ENCODE measurements at regions not wholly inside any gene's neighbourhood (a gene's known extent, or its start where the extent isn't known, plus 50 kb on each side); places are given as distances from the start of the nearest gene placed in this dataset.

DNA sequence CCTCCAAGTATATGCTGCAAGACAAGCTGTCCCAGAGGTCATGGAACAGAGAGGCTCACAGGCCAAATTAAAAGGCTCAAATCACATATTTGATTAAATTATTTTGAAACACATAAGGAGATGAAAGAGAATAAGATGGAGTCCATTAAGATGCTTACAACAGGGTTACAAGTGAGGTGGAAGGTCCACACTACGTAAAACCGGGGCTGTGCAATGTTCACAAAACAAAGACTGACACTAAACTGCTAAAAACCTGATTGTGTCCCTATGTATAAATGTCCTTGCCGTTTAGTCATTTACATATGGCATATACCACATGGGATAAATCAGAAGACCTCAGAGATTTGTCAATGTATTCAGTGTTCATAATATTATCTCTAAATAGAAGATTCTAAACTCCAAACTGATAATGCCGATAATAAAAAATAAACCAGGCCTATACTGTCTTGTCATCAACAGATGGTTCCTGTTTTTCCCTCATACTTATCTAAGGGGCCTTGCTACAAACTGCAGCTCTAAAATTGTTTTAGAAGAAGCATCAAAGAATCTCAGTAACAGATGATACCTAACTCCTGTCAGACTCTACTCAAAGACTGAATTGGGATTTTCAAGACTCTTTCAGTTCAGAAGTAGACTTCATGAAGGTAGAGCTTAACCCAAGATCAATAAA is 51.8 kb upstream of the RIPOR2 start:
- no peak for DNase-seq

- DNase-seq = no peak
These were observed 52.8 kb upstream of the RIPOR2 start for GRCh38 chr6:24988562-24988961.

DNA sequence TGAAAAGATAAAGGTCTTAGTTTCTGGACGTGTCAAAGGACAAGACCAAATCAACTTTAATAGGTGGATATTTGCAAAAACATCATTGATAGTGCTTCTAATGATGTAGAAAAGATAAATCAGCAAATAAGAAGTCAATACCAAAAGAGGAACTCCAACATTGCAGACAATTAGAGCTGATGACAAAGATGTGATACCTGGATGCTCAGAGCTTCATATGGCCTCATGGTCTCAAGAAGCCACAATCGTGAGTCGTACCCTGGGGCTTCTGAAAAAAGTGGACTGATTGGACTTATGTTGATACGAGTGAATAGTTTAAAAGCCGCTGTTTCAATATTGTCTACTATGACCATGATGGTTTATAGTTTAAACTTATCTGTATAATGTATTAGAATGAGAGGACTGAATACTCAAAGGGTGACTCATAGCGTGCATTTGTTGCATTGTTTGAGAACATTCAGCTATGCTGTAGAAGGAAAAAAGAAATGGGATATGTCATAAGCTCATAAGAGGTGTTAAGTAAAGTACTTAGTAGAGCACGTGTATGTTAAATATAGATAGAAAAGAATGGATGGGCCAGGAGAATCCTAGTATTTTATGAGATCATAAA is 54.6 kb upstream of the RIPOR2 start:
- DNase-seq = no peak

DNA sequence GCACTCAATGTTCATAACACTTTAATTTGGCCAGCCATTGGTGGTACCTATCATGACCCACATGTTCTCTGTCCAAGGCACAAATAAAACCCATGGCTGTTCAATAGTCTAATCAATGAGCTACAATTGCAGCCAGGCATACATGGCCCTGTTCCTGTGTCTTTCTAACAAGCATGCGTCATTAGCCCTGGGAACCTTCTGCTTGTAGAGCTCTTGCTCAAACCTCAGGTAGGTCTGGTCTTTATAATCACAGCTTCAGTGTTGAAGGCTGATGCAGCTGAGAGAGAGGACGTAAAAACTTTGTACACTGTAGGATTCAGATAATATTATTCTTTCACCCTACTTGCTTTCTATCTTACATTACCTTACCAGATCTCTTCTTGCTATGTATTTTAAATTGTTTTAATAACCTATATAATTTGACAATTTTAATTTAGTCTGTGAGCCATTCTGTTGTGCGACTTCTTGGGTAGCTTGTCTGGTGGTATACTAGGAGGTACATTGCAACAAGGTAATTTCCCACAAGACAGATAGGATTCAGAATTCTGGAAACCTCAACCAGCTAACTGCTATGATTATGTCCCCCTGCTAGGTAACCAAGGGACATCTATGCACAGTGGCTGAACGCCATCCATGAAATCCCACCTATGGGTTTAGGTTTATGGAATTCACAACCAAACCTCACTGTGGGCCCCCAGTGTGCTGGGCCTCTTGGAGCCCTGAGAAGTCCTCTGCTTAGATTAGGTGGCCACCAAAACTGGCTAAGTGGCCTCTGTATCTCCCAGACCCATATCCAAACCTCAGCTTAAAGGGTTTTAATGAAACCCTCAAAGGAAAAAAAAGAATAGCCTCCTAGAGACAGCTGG is 55.4 kb upstream of the RIPOR2 start:
- DNase-seq = no peak

GRCh38 chr6:24991810-24992467 is 56.2 kb upstream of the RIPOR2 start:
- peak in 2 of 56 donors; percentile 0 to 4 for DNase-seq

- no peak for DNase-seq
These were observed 59.1 kb upstream of the RIPOR2 start for GRCh38 chr6:24994812-24995211.

DNA sequence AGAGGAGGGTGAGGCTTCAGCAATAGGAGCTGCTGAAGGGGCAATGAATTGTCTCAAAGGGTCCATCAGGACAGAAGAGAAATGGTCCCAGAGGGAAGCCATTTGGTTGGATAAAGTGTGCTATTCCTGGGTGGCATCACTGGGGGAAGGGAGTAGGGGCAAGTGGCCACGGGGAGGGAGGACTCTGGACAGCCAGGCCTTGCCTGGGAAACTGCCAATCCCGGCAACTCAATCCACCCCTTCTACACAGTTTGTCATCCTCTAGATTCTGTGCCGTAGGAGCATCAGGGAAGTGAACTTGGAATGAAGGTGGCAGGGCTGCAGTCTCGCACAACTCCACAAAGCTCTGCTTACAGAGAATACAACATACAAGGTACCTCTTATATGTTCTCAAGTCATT is 59.5 kb upstream of the RIPOR2 start:
- DNase-seq = no peak

DNA sequence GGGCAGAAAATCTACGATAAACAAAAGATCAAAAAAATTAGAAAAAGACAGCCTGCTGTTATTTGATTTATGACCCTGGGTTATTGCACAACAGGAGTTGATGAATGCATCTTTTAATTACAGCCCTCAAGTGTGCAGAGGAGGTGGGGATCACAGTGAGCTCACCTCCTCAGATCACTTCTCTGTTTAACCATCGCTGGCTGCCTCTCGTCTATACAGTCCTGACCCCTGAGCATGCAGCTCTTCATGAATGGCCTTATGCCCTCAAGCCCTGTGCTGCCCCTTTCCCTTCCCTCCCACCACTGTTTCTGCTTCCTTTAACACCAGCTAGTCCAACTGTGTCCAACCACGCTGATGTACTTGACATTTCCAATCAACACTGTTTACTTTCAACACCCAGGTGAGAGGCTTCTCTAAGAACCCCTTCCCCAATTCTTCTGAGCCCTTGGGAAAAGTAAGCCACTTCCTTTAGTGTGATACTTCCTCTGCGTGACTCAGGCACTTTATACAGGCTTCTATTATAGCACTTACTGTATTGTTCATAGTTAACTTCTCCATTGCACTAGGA is 60.6 kb upstream of the RIPOR2 start:
- DNase-seq = no peak

GRCh38 chr6:24997231-24997630 is 61.5 kb upstream of the RIPOR2 start:
- no peak for DNase-seq

DNA sequence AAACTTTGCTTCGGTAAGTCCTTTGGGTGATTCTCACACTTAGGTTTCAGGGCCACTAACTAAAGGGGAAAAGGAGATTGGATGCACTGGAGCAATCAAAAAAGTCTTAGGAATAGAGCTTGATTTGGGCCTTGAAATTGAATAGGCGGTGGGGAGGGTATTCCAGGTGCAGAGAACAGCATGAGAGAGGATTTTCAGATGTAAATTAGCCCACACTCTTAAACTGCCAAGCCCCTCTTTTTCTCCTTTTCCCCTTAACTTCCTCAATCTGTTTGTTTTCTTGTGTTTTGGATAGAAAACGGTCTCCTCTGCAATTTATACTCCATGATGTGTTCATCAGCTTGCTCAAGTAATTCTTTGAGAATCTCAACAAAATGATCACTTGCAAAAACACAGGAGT is 62.1 kb upstream of the RIPOR2 start:
- DNase-seq = no peak

- DNase-seq = no peak
These were observed 66.7 kb upstream of the RIPOR2 start for GRCh38 chr6:25002326-25003091.

- no peak for DNase-seq
These were observed 68.6 kb upstream of the RIPOR2 start for GRCh38 chr6:25004357-25004756.

GRCh38 chr6:25005010-25005409 is 69.2 kb upstream of the RIPOR2 start:
- no peak for DNase-seq

GRCh38 chr6:25006075-25006474 is 70.3 kb upstream of the RIPOR2 start:
- no peak for DNase-seq

DNA sequence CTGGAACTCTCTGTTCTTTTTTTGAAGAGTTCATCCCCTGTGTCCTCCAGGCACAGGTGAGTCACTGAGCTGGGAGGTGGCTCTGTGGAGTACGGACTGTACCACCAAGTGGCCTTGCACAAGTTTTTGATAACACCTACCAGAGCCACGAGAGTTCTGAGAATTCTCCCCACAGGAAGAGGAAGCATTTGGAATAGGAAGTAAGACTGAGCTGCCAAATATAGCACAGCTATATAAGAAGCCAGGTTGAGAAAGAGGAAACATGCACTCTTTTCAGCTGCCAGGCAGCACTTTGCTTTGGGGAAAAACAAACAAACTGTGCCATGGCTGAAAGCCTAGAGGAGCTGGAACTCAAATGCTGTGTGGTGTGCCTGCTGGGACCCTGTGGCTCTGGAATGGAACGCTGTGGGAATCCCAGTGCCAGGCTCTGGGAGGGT is 70.8 kb upstream of the RIPOR2 start:
- DNase-seq = peak in 23 of 56 donors; percentile 5 to 47 (median 30)

DNA sequence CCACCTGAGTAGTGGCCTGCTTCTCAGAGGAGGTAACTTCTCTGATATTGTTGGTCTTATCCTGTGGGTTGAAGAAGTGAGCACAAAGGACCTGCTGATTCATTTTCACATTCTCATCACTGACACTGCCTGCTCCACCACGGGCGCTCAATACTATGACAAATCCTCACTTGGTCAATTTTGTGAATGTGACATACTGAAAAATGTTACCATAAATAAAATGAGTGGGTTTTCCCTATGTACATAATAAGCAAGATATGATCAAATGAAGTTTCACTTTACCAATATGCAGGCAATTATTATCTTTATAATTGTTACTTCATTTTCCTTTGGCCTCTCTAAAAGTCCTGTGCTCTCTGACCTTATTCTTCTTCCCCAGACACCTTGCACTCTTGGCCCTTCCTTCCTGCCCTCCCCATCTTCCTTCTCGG is 71.5 kb upstream of the RIPOR2 start:
- no peak for DNase-seq

DNA sequence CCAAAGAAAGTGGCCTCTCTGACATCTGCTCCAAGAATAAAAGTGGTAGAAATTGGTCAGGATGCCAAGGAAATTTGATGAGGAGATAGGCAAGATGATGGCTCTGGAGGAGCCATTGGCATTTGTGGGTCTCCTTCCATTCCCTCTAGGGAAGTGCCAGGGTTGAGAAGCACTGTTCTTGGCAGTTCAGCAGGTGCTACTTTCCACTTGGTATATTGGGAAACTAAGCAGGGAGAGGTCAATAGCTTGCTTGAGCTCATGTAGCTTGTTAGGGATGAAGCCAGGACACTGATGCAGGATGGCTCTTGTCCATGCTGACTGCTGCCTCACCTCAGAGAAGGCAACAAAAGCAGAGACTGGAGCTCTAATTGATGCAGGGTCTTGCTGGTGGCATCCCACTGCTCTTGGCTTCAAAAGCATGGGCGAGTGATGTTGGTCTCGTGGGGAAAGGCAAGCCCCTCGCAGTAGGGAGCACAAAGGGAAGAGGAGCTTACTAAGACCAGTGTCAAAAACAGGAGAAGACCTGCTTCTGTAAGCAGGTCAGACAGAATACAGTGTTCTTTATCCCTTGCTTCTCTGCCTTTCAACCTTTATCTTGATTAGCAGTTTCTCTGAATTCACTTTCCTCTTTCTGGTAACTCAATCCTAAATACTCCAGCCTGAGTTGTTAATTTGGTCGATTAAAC is 73.1 kb upstream of the RIPOR2 start:
- no peak for DNase-seq

DNA sequence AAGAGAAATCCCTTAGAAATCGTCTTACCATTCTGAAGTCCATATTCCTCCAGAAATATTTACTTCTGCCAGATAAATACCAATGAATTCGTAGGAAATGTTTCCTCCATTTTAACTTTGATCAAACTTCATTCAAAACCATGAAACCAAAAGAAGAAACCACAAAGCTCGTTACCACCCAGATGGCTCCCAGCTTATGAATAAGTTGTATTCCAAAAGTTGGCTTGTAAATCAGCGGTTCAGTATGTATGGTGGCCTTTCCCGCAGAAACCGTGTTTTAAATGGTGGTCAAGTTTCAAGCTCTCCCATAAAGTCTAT is 73.6 kb upstream of the RIPOR2 start:
- DNase-seq = no peak

DNA sequence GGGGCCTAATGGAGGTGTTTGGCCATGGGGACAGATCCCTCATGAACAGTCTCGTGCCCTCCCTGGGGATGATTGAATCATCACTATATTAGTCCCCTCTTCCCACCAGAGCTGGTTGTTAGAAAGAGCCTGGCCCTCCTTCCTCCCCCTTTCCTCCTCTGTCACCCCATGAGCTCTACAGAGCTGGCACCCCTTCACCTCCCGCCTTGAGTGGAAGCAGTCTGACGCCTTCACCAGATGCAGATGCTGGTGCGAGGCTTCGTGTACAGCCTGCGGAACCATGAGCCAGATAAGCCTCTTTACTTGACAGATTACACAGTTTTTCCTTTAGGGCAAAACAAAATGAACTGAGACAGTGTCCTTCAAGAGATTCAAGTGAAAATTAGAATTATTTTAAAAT is 74.4 kb upstream of the RIPOR2 start:
- no peak for DNase-seq

DNA sequence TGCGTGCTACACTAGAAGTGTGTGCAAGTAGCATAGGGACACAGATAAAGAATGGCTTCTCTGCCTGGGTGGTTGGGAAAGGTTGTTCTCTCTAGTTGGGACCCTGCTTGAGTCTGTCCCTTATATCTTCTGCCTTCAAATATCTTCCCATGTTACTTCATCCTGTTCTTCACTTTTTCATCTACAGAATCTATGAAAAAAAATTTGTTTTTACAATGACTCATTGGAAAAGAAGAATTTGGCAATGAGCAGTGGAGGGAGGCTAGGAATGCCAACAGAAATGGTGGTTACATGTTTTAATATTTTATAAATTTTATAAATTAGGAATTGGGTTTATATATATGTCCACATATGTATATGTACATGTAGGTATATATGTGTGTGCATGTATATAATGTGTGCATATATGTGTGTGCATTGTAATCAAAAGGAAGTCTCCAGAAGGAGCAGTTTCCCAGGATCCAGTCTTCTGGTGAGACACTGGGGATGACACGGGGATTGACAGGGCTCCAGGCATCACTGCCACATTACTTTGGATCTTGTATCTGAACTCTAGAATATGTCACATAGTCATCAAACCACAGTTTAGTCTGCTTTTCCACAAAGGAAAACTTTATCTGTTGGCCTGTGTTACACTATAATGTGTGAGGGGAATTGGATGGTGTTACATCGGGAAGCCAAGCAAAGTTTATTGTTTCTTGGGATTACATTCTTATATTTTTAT is 75.3 kb upstream of the RIPOR2 start:
- no peak for DNase-seq

Data from amygdala (tissue), 56 donors.